B cell (primary cell): ENCODE measurements at regions not wholly inside any gene's neighbourhood (a gene's known extent, or its start where the extent isn't known, plus 50 kb on each side); places are given as distances from the start of the nearest gene placed in this dataset.

Experiments
- ATAC-seq: fragments of 200-7000 bp; cut with Tn5 transposase; one replicate; pipeline ENCODE4 v1.10.0; 2021; ENCODE audit warnings: low read depth, mild to moderate bottlenecking, moderate number of reproducible peaks, moderate library complexity
- CTCF ChIA-PET: fragments of 350-600 bp; sonication (Branson Sonifier 250); formaldehyde crosslinking; loops from one replicate; lab custom pipeline; 2021; ENCODE audit warnings: antibody characterized with exemption, inconsistent platforms; lab: Charles Lee
- POLR2A ChIA-PET: fragments of 350-600 bp; sonication (Branson Sonifier 250); formaldehyde crosslinking; loops from one replicate; lab custom pipeline; 2021; ENCODE audit warnings: antibody characterized with exemption; lab: Charles Lee
- DNase-seq: peaks from one replicate; pipeline ENCODE4 v3.0.0; 2013
- H2AFZ ChIP-seq: 2 replicates; pipeline ENCODE4 v1.6.1; 2012; ENCODE audit warnings: mild to moderate bottlenecking, low read depth, low read length; ENCODE audit not compliant: insufficient read depth, poor library complexity, severe bottlenecking
- H3K27ac ChIP-seq, 2 donors: 1 replicate in 1 of 2; 2 replicates in 1 of 2; pipeline ENCODE4 v1.5.1; 2012 to 2013; ENCODE audit warnings: low read length in 2 of 2, mild to moderate bottlenecking in 2 of 2, moderate library complexity in 1 of 2
- H3K27me3 ChIP-seq, 4 experiments: fragments of 200-600 bp in 1 of 4; sonication (generic) in 1 of 4; replicated peaks in 1 of 4; 1 replicate in 2 of 4; 2 replicates in 2 of 4; pipeline versions ENCODE4 v1.6.1 to v1.7.0; 2013 to 2016; ENCODE audit warnings: low read length in 3 of 4, mild to moderate bottlenecking in 2 of 4, mixed read lengths in 1 of 4, moderate library complexity in 1 of 4; ENCODE audit not compliant: insufficient read depth in 4 of 4, control insufficient read depth in 3 of 4; ENCODE audit errors: control extremely low read depth in 1 of 4
- H3K36me3 ChIP-seq, 2 experiments: replicated peaks in 1 of 2; 1 replicate in 1 of 2; 2 replicates in 1 of 2; pipeline versions ENCODE4 v1.6.1 to v1.7.1; 2013; ENCODE audit warnings: low read length in 1 of 2; ENCODE audit not compliant: insufficient read depth in 2 of 2, control insufficient read depth in 1 of 2; ENCODE audit errors: control extremely low read depth in 1 of 2, extremely low read depth in 1 of 2
- H3K4me1 ChIP-seq, 2 donors: fragments of 200-600 bp in 1 of 2; sonication (generic) in 1 of 2; 1 replicate in 1 of 2; 2 replicates in 1 of 2; pipeline versions ENCODE4 v1.5.1 to v1.6.1; 2013 to 2017; ENCODE audit warnings: low read length in 2 of 2; ENCODE audit not compliant: control insufficient read depth in 2 of 2, insufficient read depth in 2 of 2
- H3K4me2 ChIP-seq: replicated peaks from 2 replicates; pipeline ENCODE3; 2012; ENCODE audit warnings: mild to moderate bottlenecking, low read depth, low read length; ENCODE audit not compliant: poor library complexity, severe bottlenecking
- H3K4me3 ChIP-seq, 5 experiments: fragments of 200-600 bp in 1 of 5; sonication (generic) in 1 of 5; 1 replicate in 3 of 5; 2 replicates in 2 of 5; pipeline versions ENCODE4 v1.5.1 to v1.7.0; 2011 to 2016; ENCODE audit warnings: low read length in 4 of 5, mild to moderate bottlenecking in 4 of 5, low read depth in 2 of 5, control low read depth in 1 of 5, moderate library complexity in 1 of 5; ENCODE audit not compliant: insufficient read depth in 1 of 5; ENCODE audit errors: control extremely low read depth in 1 of 5, extremely low read depth in 1 of 5
- H3K79me2 ChIP-seq: fragments of 200-600 bp; sonication (generic); one replicate; pipeline ENCODE4 v1.6.0; 2016; ENCODE audit warnings: low read length; ENCODE audit not compliant: control insufficient read depth, insufficient read depth
- H3K9ac ChIP-seq: fragments of 200-600 bp; sonication (generic); 2 replicates; pipeline ENCODE4 v1.6.1; 2017; ENCODE audit warnings: mild to moderate bottlenecking, low read length, moderate library complexity
- H3K9me3 ChIP-seq, 3 donors: one replicate each; pipeline versions ENCODE4 v1.6.1 to v1.7.1; 2013; ENCODE audit warnings: low read length in 2 of 3; ENCODE audit not compliant: control insufficient read depth in 2 of 3, insufficient read depth in 1 of 3; ENCODE audit errors: control extremely low read depth in 1 of 3
- H4K20me1 ChIP-seq: 2 replicates; pipeline ENCODE4 v1.6.0; 2012; ENCODE audit warnings: mild to moderate bottlenecking, low read length; ENCODE audit not compliant: insufficient read depth, control insufficient read depth, poor library complexity, severe bottlenecking
- H3K27ac Mint-ChIP-seq: one replicate; pipeline ENCODE4 v1.8.0; 2021; ENCODE audit warnings: mixed read lengths
- H3K27me3 Mint-ChIP-seq: one replicate; pipeline ENCODE4 v1.8.0; 2021; ENCODE audit warnings: mixed read lengths
- H3K4me1 Mint-ChIP-seq: one replicate; pipeline ENCODE4 v1.8.0; 2021; ENCODE audit warnings: mixed read lengths
- H3K4me3 Mint-ChIP-seq: one replicate; pipeline ENCODE4 v1.8.0; 2021; ENCODE audit warnings: mixed read lengths
- H3K9me3 Mint-ChIP-seq: one replicate; pipeline ENCODE4 v1.8.0; 2022; ENCODE audit warnings: mixed read lengths; ENCODE audit not compliant: insufficient read depth
- CTCF ChIP-seq: fragments of 200-600 bp; IDR thresholded peaks from one replicate; pipeline ENCODE4 v1.8.0; 2022; ENCODE audit warnings: antibody characterized with exemption, mild to moderate bottlenecking
- EZH2 ChIP-seq: IDR thresholded peaks from 2 replicates; pipeline ENCODE4 v1.6.1; 2012; ENCODE audit warnings: borderline replicate concordance, low read depth, mild to moderate bottlenecking, moderate library complexity, low read length; ENCODE audit not compliant: insufficient read depth, poor library complexity, severe bottlenecking
- WGBS: methylation state at CpG from one replicate; pipeline ENCODE4 v1.1.5; 2013; ENCODE audit warnings: missing lambda C conversion rate; ENCODE audit not compliant: insufficient coverage; 5-methylcytosine and 5-hydroxymethylcytosine counted together
- intact Hi-C: fragments of 100-400 bp; cut with micrococcal nuclease; formaldehyde crosslinking; loops from one replicate; pipeline ENCODE4 v1.10.0; 2022

- no peak overlapping the region for H3K27ac Mint-ChIP-seq
- no peak overlapping the region for H2AFZ ChIP-seq
- CTCF ChIA-PET, result no interaction called here
- H3K4me3 ChIP-seq, result no peak overlapping the region
- H3K27ac ChIP-seq, result no peak overlapping the region
- ATAC-seq (no peak), DNase-seq (no peak)
- POLR2A ChIA-PET, result no interaction called here
- H3K4me3 Mint-ChIP-seq, result no peak overlapping the region
- H3K27me3 Mint-ChIP-seq, result no peaks in the 10 kb centered on the region
- no peaks in the 10 kb centered on the region for H3K9me3 ChIP-seq
- H3K4me1 ChIP-seq, result no peaks in the 10 kb centered on the region
- no peaks in the 10 kb centered on the region for H3K79me2 ChIP-seq
- intact Hi-C loops, result no loop called here
- WGBS, result no CpG with 5 or more reads among the region's 1 CpG
- no peaks in the 10 kb centered on the region for H3K9me3 Mint-ChIP-seq
- no peaks in the 10 kb centered on the region for H4K20me1 ChIP-seq
- H3K27me3 ChIP-seq, result no peaks in the 10 kb centered on the region
- H3K4me2 ChIP-seq, result no peak overlapping the region
- no peak overlapping the region for H3K9ac ChIP-seq
- TF ChIP-seq EZH2, result no peak
- no peak for TF ChIP-seq CTCF
- H3K36me3 ChIP-seq, result no peaks in the 10 kb centered on the region
- H3K4me1 Mint-ChIP-seq, result no peaks in the 10 kb centered on the region
Measured at GRCh38 chr3:20646425-20646824, 460.4 kb upstream of the SGO1 start.

GRCh38 chr3:20645340-20645739, 459.3 kb upstream of the SGO1 start:
- POLR2A ChIA-PET, result no interaction called here

More at GRCh38 chr3:20645340-20645739, 459.3 kb upstream of the SGO1 start:
- Histone ChIP-seq H3K36me3 (no peaks in the 10 kb centered on the region), H3K9ac (no peak overlapping the region), H2AFZ (no peak overlapping the region), H3K4me3 (no peak overlapping the region), H3K4me2 (no peak overlapping the region), H3K27ac (no peak overlapping the region), H4K20me1 (no peaks in the 10 kb centered on the region), H3K79me2 (no peaks in the 10 kb centered on the region), H3K4me1 (no peaks in the 10 kb centered on the region), H3K9me3 (no peaks in the 10 kb centered on the region), H3K27me3 (no peaks in the 10 kb centered on the region)
- intact Hi-C loops, result no loop called here
- no peaks in the 10 kb centered on the region for H3K9me3 Mint-ChIP-seq
- H3K27ac Mint-ChIP-seq, result no peak overlapping the region
- no peak for TF ChIP-seq CTCF
- no peak for TF ChIP-seq EZH2
- ATAC-seq (no peak), DNase-seq (no peak)
- H3K4me3 Mint-ChIP-seq, result no peak overlapping the region
- CTCF ChIA-PET, result no interaction called here
- no peaks in the 10 kb centered on the region for H3K27me3 Mint-ChIP-seq
- WGBS, result 17% methylated on average over 1 of the region's 3 CpGs
- H3K4me1 Mint-ChIP-seq, result no peaks in the 10 kb centered on the region
